MM.1S (cell line): ENCODE measurements at regions not wholly inside any gene's neighbourhood (a gene's known extent, or its start where the extent isn't known, plus 50 kb on each side); places are given as distances from the start of the nearest gene placed in this dataset.

Experiments used
- DNase-seq: peaks from one replicate; pipeline ENCODE4 v3.0.0-alpha.2; 2015
- H2AFZ ChIP-seq: fragments of 300-600 bp; sonication (generic); 2 replicates; pipeline ENCODE4 v1.6.0; 2016; ENCODE audit warnings: antibody characterized with exemption, low read length
- H3F3A ChIP-seq: fragments of 300-600 bp; sonication (generic); 2 replicates; pipeline ENCODE4 v1.6.1; 2016; ENCODE audit warnings: mild to moderate bottlenecking, antibody characterized with exemption, low read length, moderate library complexity, mixed read lengths; ENCODE audit not compliant: insufficient read depth
- H3K27ac ChIP-seq: fragments of 300-600 bp; sonication (generic); 2 replicates; pipeline ENCODE4 v1.5.1; 2016; ENCODE audit warnings: mild to moderate bottlenecking, low read length
- H3K27me3 ChIP-seq: fragments of 300-600 bp; sonication (generic); replicated peaks from 2 replicates; pipeline ENCODE4 v1.6.0; 2016; ENCODE audit warnings: low read length; ENCODE audit not compliant: insufficient read depth
- H3K36me3 ChIP-seq: fragments of 300-600 bp; sonication (generic); replicated peaks from 2 replicates; pipeline ENCODE4 v1.6.1; 2016; ENCODE audit warnings: mild to moderate bottlenecking, low read length, mixed read lengths; ENCODE audit not compliant: insufficient read depth
- H3K4me1 ChIP-seq: fragments of 300-600 bp; sonication (generic); 2 replicates; pipeline ENCODE4 v1.6.1; 2016; ENCODE audit warnings: low read length, mixed read lengths
- H3K4me2 ChIP-seq: fragments of 300-600 bp; sonication (generic); 2 replicates; pipeline ENCODE4 v1.6.0; 2016; ENCODE audit warnings: low read depth, low read length
- H3K4me3 ChIP-seq: fragments of 300-600 bp; sonication (generic); 2 replicates; pipeline ENCODE4 v1.5.1; 2016; ENCODE audit warnings: low read length, mixed read lengths
- H3K79me2 ChIP-seq: fragments of 300-600 bp; sonication (generic); 2 replicates; pipeline ENCODE4 v1.6.1; 2016; ENCODE audit warnings: mixed run types, low read length, mixed read lengths
- H3K9ac ChIP-seq: fragments of 300-600 bp; sonication (generic); 2 replicates; pipeline ENCODE4 v1.6.1; 2016; ENCODE audit warnings: low read length, mixed read lengths
- H3K9me2 ChIP-seq: fragments of 300-600 bp; sonication (generic); replicated peaks from 2 replicates; pipeline ENCODE4 v1.6.1; 2016; ENCODE audit warnings: mild to moderate bottlenecking, low read length, mixed read lengths; ENCODE audit not compliant: insufficient read depth
- H3K9me3 ChIP-seq: fragments of 300-600 bp; sonication (generic); replicated peaks from 2 replicates; pipeline ENCODE4 v1.6.1; 2016; ENCODE audit warnings: mild to moderate bottlenecking, low read length, mixed read lengths; ENCODE audit not compliant: insufficient read depth
- H4K20me1 ChIP-seq: fragments of 300-600 bp; sonication (generic); 2 replicates; pipeline ENCODE4 v1.6.1; 2016; ENCODE audit warnings: mild to moderate bottlenecking, low read length, moderate library complexity, mixed read lengths; ENCODE audit not compliant: insufficient read depth
- EZH2 ChIP-seq: fragments of 300-600 bp; sonication (generic); optimal IDR thresholded peaks from 2 replicates; pipeline ENCODE3; 2017; ENCODE audit warnings: low read depth, mild to moderate bottlenecking, antibody characterized with exemption, low read length, mixed read lengths
- EZH2phosphoT487 ChIP-seq: fragments of 300-600 bp; sonication (generic); IDR thresholded peaks from 2 replicates; pipeline ENCODE4 v1.6.1; 2018; ENCODE audit warnings: antibody characterized with exemption, low read length
- TF ChIP-seq, protein P1 (sequence below): fragments of 300-600 bp; sonication (generic); IDR thresholded peaks from 2 replicates; pipeline ENCODE4 v1.5.1; 2016; ENCODE audit warnings: antibody characterized with exemption, low read length, mixed read lengths

DNA sequence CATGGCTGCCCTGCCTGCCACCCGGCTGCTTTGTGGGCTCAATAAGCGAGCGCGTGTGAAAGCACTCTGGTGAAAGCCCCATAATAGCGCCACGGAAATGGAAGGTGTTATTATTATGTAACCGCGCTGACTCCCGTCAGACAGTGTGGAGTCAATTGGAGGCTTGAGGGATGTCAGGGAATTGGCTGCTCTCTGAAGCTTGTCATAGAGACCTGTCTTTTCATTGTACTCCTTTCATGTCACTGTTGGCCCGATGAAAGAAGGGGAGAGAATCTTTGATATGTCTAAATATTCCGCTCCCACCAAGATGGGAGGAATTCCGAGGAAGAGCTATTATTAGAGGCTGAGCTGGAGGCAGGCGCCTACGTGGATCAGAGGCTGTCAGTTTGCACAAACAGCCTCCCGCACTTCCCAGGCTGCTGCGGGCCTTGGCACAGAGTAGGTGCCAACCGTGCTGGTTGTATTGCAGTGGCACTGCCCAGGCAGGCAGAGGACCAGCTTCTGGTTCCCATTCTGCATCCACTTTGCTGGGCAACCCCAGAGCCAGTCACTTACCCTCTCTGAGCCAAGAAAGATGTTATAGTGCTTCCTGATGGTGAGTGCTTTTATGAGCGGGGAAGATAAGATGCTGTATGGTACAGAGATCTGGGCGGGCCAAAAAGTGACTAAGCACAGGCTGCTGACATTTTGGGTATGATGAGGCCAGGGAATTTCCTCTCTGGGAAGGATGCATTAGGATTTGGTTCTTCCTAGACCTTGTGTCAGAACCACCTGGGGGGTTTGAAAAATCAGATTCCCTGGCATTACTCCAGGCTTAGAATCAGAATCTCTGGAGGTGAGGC is 151.4 kb downstream of the RPS24 start:
- Histone ChIP-seq H3K9me2 (no peaks in the 10 kb centered on the region), H3K9me3 (no peaks in the 10 kb centered on the region), H3K4me3 (no peak overlapping the region), H3K36me3 (no peaks in the 10 kb centered on the region), H3K9ac (no peak overlapping the region), H2AFZ (no peak overlapping the region), H3F3A (no peaks in the 10 kb centered on the region), H3K4me2 (no peak overlapping the region), H3K4me1 (no peaks in the 10 kb centered on the region), H3K27me3 (no peaks in the 10 kb centered on the region), H3K79me2 (no peaks in the 10 kb centered on the region), H4K20me1 (no peaks in the 10 kb centered on the region), H3K27ac (no peak overlapping the region)
- TF ChIP-seq EZH2phosphoT487 = no peak
- TF ChIP-seq, protein P1, sequence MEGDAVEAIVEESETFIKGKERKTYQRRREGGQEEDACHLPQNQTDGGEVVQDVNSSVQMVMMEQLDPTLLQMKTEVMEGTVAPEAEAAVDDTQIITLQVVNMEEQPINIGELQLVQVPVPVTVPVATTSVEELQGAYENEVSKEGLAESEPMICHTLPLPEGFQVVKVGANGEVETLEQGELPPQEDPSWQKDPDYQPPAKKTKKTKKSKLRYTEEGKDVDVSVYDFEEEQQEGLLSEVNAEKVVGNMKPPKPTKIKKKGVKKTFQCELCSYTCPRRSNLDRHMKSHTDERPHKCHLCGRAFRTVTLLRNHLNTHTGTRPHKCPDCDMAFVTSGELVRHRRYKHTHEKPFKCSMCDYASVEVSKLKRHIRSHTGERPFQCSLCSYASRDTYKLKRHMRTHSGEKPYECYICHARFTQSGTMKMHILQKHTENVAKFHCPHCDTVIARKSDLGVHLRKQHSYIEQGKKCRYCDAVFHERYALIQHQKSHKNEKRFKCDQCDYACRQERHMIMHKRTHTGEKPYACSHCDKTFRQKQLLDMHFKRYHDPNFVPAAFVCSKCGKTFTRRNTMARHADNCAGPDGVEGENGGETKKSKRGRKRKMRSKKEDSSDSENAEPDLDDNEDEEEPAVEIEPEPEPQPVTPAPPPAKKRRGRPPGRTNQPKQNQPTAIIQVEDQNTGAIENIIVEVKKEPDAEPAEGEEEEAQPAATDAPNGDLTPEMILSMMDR = no peak
- DNase-seq = no peak

DNA sequence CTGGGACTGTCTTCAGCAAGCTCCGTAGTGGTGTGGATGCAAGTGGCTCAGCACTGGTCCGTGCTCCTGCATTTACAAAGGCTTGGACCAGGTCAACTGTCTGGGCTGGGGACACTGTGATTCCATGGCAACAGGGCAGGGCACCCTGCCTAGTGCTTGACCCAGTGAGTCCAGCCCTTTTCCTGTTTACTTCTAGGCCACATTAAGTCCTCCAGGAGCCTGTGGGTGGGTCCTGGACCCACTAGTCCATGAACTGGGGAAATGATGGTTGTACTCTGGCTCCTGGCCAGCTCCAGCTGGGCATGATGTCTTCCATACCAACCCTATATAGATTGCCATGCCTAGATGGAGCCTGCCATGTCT is 152.0 kb downstream of the RPS24 start:
- no peaks in the 10 kb centered on the region for H3F3A ChIP-seq
- H4K20me1 ChIP-seq = no peaks in the 10 kb centered on the region
- no peaks in the 10 kb centered on the region for H3K9me2 ChIP-seq
- no peaks in the 10 kb centered on the region for H3K27me3 ChIP-seq
- H3K27ac ChIP-seq = no peak overlapping the region
- no peaks in the 10 kb centered on the region for H3K79me2 ChIP-seq
- H3K9me3 ChIP-seq = no peaks in the 10 kb centered on the region
- no peaks in the 10 kb centered on the region for H3K4me1 ChIP-seq
- no peak overlapping the region for H2AFZ ChIP-seq
- no peak overlapping the region for H3K9ac ChIP-seq
- H3K4me3 ChIP-seq = no peak overlapping the region
- TF ChIP-seq, protein P1 = no peak
- TF ChIP-seq EZH2 = no peak
- TF ChIP-seq EZH2phosphoT487 = no peak
- no peak overlapping the region for H3K4me2 ChIP-seq
- DNase-seq = no peak
- H3K36me3 ChIP-seq = no peaks in the 10 kb centered on the region

DNA sequence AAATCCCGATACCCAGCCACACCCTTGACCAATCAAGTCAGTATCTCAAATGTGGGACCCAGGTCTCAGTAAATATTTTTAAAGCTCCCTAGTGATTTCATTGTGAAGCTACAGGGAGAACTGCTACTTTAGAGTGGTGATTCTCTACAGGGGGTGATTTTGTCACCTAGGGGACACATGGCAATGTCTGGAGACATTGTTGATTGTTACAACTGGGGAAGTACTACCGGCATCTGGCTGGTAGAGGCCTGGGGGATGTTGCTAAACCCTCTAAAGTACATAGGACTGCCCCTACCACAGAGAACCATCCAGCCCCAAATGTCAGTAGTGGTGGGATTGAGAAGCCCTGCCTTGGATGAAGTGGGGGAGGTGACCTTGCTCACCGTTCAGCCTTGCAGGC is 152.9 kb downstream of the RPS24 start:
- H3K9me2 ChIP-seq = no peaks in the 10 kb centered on the region
- no peaks in the 10 kb centered on the region for H3K79me2 ChIP-seq
- no peak overlapping the region for H3K4me3 ChIP-seq
- TF ChIP-seq EZH2 = no peak
- TF ChIP-seq EZH2phosphoT487 = no peak
- TF ChIP-seq, protein P1 = no peak
- no peak overlapping the region for H3K9ac ChIP-seq
- H3K9me3 ChIP-seq = no peaks in the 10 kb centered on the region
- no peak overlapping the region for H3K27ac ChIP-seq
- no peaks in the 10 kb centered on the region for H3K4me1 ChIP-seq
- H3K27me3 ChIP-seq = no peaks in the 10 kb centered on the region
- H3K36me3 ChIP-seq = no peaks in the 10 kb centered on the region
- no peak for DNase-seq
- H4K20me1 ChIP-seq = no peaks in the 10 kb centered on the region
- no peaks in the 10 kb centered on the region for H3F3A ChIP-seq
- H3K4me2 ChIP-seq = no peak overlapping the region
- H2AFZ ChIP-seq = no peak overlapping the region
